Caki2 (cell line): ENCODE measurements at regions not wholly inside any gene's neighbourhood (a gene's known extent, or its start where the extent isn't known, plus 50 kb on each side); places are given as distances from the start of the nearest gene placed in this dataset.

Experiments used
- DNase-seq: peaks from one replicate; pipeline ENCODE4 v3.0.0-alpha.2; 2015; ENCODE audit warnings: low read depth
- in situ Hi-C: cut with HindIII; loops from 2 replicates; pipeline ENCODE4 v1.10.0; 2016; ENCODE audit warnings: low sequenced_read_pairs, low pct_unique_long_range_greater_than_20kb, mixed read lengths

DNA sequence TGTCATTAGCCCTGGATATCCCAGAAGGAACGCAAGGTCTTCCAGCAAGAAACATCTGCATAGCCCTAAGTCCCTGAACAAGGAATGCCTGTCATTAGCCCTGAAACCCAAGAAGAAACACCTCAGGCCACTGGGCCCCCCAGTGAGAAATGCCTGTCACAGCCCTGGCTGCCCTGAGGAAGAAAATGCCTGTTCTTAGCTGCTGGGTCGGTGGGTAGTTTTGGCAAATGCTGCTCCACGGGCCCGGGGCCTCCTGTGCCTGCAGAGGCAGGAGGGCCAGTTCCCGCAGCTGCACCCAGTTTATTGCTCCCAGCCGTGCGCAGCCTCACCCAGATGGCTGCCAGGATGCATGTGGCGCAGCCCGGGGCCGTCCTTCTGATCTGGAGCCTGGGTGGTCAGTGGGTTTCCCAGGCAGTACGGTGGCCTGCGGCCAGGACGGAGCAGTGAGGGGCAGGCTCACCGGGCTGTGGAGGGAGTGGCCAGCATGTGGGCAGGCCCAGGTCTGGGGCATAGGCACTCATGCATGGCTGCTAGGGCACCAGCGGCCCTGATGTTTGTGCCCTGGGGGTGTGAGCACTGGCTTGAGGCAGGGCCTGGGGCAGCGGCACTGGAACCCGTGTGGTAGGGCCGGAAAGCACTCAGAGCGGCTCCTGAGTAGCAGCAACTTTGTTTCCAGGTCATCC lies 219.0 kb downstream of the ERMARD start:
- in situ Hi-C loops, result no loop called here
- no peak for DNase-seq

DNA sequence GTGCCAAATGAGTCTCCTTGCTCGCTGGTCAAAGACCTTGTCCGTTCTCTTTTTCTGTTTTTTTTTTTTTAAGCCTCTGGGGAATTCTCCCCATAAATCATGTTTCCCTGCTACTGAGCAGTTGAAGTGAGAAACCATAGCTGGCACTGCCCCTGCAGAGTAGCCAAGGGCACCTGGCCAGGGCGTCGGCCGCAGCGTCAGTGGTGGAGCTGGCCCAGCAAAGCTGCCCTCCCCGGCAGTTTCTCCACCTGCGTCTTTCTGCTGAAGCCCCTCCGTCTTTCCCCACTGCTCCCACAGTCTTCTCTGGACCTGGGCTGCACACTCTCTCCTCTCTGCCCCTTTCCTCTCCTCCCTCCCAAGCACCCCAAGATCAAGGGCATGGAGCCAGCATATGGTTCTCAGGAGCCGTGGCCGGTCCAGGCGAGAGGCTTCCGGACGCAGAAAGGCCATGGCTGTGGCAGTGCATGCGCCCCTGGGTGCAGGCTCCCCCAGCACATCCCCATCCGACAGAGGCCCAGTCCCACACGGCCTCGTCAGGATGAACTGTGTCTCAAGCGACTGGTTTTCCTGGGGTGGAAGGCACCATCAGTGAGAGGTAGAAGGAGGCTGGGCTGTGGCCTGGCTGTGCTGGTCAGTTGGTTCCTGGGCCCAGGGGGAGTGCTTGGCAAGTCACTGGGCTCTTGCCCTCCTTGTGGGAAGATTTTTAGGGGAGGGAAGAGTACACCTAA lies 218.1 kb downstream of the ERMARD start:
- no peak for DNase-seq
- in situ Hi-C loops, result no loop called here

DNA sequence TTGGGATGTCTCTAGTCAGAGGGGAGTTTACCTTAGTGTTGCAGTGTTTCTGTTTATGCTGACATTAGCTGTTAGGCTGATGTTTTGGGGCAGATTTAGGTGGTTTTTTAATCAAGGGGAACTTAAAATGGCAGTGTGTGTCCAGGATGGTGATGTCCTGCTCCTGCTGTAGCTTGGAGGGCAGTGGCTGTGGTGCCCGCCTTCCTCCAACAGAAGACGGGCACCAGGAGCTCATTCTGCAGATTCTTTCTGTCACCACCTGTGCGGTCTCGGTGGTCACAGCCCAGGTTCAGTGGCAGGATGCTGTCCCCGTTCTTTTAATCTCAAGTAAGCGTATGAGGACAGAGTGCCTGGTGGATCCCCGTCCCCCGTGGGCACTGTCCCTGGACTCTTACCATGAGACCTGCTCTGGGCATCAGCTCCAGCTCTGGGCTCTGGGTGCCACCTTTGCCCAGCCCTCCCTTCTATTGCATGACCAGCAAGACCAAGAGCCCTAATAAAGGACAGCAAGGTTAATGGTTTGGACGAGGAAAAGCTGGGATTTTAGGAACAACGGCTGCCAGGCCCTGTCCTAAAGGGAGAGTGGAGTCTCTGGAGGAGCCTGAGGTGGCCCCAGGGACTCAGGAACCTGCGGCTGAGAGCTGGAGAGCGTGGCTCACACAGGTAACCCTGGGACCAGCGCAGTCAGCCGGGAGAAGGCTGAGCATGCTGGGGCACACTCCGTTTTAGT lies 217.3 kb downstream of the ERMARD start:
- DNase-seq, result no peak
- in situ Hi-C loops, result no loop called here

GRCh38 chr6:169967687-169968086 lies 216.3 kb downstream of the ERMARD start:
- in situ Hi-C loops, result no loop called here
- DNase-seq, result no peak

GRCh38 chr6:169966312-169967181 lies 215.1 kb downstream of the ERMARD start:
- DNase-seq, result no peak
- in situ Hi-C loops, result no loop called here

DNA sequence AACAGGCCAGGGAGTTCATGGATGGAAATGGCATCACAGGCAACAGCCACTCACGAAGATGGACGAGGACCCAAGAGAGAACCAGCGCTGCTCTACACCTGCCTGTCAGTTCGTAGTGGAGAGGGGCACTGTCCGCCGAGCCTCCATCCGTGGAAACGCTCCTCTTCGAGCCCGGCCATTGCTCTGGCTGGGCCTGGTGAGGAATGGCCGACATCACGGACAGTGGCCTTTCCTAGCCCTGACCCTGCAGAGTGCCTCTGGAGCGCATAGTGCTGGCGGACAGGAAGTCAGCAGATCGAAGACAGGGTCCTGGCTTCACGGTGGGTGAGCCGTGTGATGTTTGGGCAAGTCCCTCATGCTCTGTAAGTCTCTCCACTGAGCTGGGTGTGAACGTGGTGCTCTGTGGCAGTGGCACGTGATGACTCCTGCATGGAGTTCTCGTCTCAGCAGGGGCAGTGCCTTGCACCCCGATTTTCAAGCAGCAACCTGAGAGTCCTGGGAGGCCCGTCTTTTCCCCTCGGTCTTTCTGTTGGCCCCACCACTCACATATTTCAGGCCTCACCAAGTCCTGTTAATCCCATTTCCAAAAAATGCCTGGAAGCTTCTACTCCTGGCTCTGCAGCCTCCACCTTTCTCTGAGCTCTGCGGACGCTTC lies 214.4 kb downstream of the ERMARD start:
- no peak for DNase-seq
- in situ Hi-C loops, result no loop called here

GRCh38 chr6:169965239-169965638 lies 213.8 kb downstream of the ERMARD start:
- DNase-seq, result no peak
- in situ Hi-C loops, result no loop called here

DNA sequence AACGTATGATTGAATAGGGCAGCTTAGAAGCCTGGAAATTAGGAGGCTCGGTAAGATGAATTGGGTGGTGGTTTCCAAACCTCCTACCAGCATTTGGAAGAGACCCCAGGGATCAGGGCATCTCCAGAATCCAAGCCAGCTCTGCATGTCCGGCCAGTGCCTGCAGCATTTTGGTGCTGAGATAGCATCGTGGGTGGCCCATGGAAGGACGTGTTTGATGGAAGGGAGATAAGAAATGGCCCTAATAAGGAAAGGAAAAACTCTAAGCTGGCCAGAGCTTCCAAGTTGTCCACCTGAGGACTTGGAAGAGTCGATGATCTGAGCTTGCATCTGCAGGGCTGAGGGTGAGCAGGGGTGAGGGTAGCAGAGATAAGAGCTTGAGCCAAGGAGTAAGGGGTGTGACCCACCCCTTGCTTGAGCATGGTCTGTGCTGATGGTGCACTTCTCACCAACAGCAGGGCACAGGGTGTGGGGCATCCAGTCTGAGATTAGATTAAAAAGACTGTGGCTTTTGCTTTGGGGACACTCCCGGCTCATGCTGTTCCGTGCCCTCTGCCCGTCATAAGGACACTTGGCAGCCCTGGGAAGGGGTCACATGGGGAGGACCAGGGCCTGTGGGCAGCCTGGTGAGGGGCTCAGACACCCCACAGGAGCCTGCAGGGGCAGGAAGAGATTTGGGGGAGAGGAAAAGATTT lies 213.2 kb downstream of the ERMARD start:
- in situ Hi-C loops, result no loop called here
- no peak for DNase-seq

- in situ Hi-C loops, result no loop called here
- no peak for DNase-seq
These were observed 212.3 kb downstream of the ERMARD start for GRCh38 chr6:169963581-169964297.

GRCh38 chr6:169962604-169963469 lies 211.4 kb downstream of the ERMARD start:
- in situ Hi-C loops, result no loop called here
- no peak for DNase-seq

DNA sequence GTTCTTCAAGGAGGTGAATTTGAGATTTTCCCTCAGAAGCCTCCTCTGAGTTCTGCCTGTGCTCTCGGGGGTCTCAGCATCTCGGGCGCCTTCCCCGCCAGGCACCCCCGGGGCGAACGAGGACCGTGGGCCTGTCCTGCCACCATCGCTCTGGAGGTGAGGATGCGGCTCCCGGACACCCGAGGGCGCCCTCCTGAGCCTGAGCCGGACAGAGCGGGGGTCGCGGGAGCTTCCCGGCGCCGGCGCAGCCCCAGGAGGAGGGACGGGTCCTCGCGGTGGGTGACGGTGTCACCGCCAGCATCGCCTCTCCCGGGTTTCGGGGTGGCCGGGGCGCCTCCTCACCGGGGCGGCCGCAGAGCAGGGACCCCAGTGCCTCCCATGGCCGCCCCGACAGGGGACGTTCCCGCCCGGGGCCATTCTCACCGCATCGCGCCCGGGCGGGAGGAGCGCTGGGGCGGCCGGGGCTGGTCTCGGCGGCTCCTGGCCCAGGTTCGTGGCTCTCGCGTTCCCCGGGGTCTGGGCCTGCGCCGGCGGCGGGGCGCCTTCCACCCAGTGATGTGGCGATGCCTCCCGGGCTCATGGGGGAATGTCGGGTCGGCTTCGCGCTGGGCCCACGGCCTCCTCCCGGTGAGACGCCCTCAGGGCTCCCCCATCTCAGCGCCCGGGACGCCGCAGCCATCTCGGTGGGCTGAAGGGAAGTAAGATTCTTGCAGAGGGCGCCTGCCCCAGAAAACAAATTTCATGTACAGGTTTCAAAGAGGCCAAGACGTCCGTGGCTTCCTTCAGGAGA lies 210.5 kb downstream of the ERMARD start:
- no peak for DNase-seq
- in situ Hi-C loops, result no loop called here

GRCh38 chr6:169960886-169961611 lies 209.6 kb downstream of the ERMARD start:
- in situ Hi-C loops, result no loop called here
- no peak for DNase-seq

- DNase-seq, result no peak
- in situ Hi-C loops, result no loop called here
These were observed 209.1 kb downstream of the ERMARD start for GRCh38 chr6:169960521-169960885.

DNA sequence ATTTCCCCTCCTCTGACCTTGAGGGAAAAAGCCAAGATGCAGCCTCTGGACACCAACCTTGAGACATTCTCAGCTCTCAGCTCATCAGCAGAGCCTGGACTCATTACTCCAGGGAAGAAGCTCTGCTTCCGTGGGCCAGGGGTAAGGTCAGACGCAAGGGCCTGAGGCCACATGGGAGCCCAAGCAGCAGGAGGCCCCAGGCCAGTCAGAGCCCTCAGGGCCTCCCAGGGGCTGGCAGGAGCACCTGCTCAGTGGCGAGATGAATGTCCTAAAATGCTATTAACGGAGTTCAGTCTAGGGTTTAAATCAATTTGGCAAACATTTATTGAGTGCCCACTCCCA lies 208.6 kb downstream of the ERMARD start:
- DNase-seq, result no peak
- in situ Hi-C loops, result no loop called here
